ENCODE measurements at regions not wholly inside any gene's neighbourhood (a gene's known extent, or its start where the extent isn't known, plus 50 kb on each side); places are given as distances from the start of the nearest gene placed in this dataset.
"Not testable (repeated sequence)": the region's sequence is repeated elsewhere in the genome, so short reads cannot be mapped to it uniquely, and the experiment has no call there.

DNA sequence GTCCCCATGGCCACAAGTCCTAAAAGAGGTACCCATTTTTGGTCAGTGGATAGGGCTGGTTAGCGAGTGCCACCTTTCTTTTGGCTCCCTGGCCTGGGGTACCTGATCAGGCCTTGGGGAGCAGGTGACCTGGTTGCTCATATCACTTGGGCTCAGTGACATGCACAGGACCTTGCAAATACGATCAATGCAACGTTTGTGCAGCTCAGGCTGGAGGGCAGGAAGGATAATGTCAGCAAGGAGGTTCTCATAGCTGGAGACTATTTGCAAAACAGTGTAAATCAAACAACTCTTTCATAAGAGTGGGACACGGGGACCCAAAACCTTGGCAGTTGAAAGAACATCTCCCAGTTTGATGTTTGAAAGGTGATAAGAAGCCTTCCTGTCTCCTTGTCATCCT lies 127.4 kb upstream of the CADM1 start:
- no peak for DNase-seq

- DNase-seq = no peak
Measured at GRCh38 chr11:115630214-115630613, 126.0 kb upstream of the CADM1 start.

- DNase-seq = no peak
Measured at GRCh38 chr11:115629456-115630015, 125.3 kb upstream of the CADM1 start.

- no peak for DNase-seq
Measured at GRCh38 chr11:115627666-115628460, 123.6 kb upstream of the CADM1 start.

DNA sequence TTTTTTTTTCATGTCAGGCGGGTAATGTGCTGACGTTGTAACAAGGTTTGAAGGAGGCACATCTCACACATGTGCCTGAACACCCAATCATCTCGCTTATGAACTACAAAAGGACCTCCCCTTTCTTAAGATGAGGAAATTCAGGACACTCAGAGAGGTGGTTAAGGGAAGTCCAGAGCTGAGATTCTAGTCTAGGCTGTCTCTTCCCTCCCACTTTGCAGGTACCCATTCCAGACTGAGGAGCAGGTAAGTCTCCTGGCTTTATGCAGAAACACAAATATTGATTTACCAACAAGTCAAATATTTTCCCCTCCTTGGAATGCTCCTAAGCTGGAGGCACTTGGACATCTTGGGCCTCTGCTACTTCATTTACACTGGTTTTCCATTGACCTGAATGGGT lies 122.9 kb upstream of the CADM1 start:
- DNase-seq = no peak

GRCh38 chr11:115626414-115626813 lies 122.2 kb upstream of the CADM1 start:
- no peak for DNase-seq

GRCh38 chr11:115625502-115625901 lies 121.3 kb upstream of the CADM1 start:
- no peak for DNase-seq

DNA sequence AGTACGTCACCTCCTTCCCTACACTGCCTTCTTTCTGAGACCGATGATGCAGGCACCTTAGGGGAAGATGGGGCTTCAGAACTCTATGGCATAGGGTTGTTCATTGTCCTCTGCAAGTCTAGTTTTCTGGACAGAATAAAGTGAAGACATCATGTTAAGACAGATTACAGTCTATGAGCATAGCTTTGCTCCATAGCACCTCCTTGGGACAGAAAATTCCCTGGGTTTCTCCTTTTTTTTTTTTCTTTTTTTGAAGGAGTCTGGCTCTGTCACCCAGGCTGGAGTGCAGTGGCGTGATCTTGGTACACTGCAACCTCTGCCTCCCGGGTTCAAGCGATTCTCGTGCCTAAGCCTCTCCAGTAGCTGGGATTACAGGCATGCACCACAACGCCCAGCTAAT lies 119.8 kb upstream of the CADM1 start:
- DNase-seq = no peak

DNA sequence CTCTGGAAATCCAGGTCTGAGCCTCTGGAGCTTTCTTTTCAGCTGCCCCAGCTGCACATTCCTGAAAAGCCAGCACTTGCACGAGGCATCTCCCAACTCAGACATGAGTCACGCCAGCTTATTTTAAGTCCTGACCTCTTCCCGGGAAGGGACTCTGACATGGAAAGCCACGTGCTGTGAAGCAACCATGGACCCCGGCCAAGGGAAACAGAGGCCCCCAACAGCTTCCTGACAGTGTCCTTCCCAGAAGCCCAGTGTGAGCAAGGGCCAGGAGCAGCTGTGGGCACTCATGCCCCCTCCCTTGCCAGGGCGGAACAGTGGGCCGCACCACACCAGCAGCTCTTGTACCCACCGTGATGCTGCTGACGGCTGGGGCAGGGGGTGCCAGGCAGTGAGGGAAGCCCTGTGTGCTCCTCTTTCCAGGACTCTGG lies 118.8 kb upstream of the CADM1 start:
- peak; percentile 64 for DNase-seq

GRCh38 chr11:115618428-115618827 lies 114.2 kb upstream of the CADM1 start:
- no peak for DNase-seq

DNA sequence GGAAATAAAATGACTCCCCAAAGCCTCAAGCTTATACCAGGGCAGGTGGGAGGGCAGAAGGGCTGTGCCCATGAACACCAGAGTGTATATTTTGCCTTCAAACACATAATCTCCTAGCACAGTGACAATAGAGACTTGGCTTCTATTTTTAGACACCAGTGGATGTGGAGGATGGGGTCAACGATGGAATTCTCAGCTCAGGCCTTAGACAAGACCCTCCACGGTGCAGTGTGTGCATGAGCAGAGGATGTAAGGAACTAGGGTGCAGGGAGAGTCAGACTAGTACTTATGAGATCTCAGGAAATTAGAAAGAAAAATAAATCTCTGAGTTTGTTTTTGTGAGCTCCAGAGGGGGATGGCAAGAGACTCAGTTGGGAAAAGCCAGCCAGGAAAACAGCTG lies 113.6 kb upstream of the CADM1 start:
- no peak for DNase-seq

GRCh38 chr11:115616971-115617370 lies 112.8 kb upstream of the CADM1 start:
- no peak for DNase-seq

DNA sequence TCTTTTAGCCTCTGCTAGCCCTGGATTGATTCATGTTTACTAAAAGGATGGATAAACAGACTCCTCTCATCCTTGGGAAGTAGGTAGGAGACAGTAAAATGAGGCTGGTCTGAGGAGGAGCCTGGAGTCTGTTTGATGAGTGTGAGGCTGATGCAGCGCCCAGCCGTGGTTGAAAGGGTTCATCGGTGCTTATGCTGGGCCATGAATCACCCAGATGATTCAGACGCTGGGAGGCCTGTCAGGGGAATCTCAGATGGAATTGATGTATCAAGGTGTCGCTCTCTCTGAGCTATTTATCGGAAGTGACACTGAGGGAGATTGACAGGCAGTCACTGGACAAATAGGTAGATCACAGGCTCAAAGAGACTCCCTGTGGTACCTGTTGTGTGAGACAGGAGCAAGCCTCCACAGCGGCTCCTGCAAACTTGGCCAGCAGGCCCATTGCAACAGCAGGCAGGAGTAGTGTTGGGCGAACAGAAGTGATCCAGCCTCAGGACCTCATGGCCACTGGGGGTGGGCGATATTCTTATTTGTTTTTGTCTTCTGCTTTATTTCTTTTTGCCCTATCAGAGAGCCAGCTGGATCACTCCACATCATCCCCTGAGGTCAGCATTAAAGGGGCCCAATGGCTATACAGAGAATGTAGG lies 109.9 kb upstream of the CADM1 start:
- DNase-seq = no peak

- DNase-seq = no peak
Measured at GRCh38 chr11:115613004-115613403, 108.8 kb upstream of the CADM1 start.

GRCh38 chr11:115612046-115612730 lies 108.0 kb upstream of the CADM1 start:
- no peak for DNase-seq

DNA sequence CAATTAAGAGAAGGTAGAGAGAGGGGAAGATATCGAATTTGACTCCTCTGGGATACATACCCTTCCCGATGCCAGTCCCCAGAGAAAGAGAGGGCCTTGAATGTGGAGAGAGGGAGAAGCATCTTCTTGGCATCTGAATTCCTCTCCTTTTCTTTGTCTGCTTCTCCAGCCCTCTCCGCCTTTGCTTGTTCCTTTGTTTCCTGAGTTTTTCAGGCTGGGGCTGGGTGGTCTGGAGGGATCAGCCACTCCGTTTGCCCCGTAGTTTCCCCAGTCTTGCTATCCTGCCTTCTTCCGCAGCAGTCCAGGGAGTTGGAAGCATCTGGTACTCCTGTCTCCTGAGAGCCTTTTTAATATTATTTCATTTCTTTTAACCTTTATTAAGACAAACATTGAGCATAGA lies 107.1 kb upstream of the CADM1 start:
- DNase-seq = no peak

GRCh38 chr11:115610908-115611307 lies 106.7 kb upstream of the CADM1 start:
- no peak for DNase-seq

DNA sequence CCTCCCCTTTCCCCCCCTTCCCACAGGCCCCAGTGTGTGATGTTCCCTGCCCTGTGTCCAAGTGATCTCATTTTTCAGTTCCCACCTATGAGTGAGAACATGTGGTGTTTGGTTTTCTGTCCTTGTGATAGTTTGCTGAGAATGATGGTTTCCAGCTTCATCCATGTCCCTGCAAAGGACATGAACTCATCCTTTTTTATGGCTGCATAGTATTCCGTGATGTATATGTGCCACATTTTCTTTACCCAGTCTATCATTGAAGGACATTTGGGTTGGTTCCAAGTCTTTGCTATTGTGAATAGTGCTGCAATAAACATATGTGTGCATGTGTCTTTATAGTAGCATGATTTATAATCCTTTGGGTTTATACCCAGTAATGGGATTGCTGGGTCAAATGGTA lies 106.0 kb upstream of the CADM1 start:
- not testable (repeated sequence) for DNase-seq

DNA sequence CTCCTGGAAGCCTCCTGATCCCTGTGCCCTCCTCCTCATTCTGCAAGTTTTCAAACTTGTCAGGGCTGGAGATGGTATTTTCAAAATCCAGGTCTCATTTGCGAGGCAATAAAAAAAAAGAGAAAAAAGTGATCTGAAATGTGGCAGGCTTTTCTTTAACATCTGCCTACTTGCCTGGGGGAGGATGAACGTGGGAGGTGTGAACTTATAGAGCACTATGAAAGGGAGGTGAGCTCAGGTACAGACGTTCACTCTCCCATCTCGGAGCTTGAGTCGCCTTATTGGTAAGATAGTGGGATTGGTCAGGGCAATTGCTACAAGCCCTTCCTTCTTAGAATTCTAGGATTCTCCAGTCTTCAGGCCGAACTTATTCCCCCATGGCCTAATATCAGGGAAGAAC lies 104.8 kb upstream of the CADM1 start:
- no peak for DNase-seq

GRCh38 chr11:115607621-115608221 lies 103.5 kb upstream of the CADM1 start:
- no peak for DNase-seq

DNA sequence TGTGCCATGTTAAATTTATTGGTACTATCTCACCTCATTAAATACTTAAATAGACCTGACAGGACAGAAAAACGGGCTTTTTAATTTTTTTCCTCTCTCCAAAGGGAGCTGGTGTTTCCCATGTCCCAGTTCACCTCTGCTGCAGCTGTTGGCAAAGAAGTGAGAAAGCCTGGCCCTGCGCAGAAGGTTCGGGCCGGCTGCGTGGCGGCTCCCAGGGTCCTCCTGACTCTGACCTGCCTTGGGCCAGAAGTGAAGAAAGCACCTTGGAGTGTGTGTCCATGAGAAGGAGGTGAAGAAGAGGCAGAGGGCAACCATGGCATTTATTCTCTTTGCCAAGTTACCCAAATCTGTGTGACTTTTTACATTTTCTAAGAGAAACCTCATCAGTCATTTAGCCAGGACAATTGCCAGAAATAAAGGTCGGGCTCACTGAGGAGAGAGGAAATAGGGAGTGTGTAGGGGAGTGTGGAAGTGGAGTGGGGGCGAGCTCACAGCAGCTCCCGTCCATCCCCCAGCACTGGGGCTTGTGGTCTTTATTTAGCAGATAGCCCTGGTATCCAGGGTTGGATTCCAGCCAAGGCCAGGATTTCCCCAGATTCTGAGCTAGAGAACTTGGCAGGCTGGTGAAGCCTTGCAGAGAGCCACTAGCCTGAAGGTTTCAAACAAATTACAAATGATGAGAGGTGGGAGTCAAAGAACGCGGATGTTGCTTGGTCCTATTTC lies 102.4 kb upstream of the CADM1 start:
- no peak for DNase-seq
